ENCODE measurements at regions not wholly inside any gene's neighbourhood (a gene's known extent, or its start where the extent isn't known, plus 50 kb on each side); places are given as distances from the start of the nearest gene placed in this dataset.

- TF ChIP-seq IRF2 (CRISPR knock-in tag; IDR thresholded peaks at IDR 0.05) (peak; percentile 26; the same call in 1 of the 2 replicates), SAFB2 (CRISPR knock-in tag; IDR thresholded peaks at IDR 0.05; ENCODE audit: borderline replicate concordance, low read depth) (peak; percentile 59; the same call in 1 of the 2 replicates), CTCF (CRISPR knock-in tag; IDR thresholded peaks at IDR 0.05) (no peak), ZNF878 (CRISPR knock-in tag; IDR thresholded peaks at IDR 0.05) (no peak), ZNF646 (CRISPR knock-in tag; IDR thresholded peaks at IDR 0.05) (no peak), ZNF720 (CRISPR knock-in tag; IDR thresholded peaks at IDR 0.05) (no peak), ZNF333 (CRISPR knock-in tag; IDR thresholded peaks at IDR 0.05; ENCODE audit: borderline replicate concordance) (no peak), ZNF331 (CRISPR knock-in tag; IDR thresholded peaks at IDR 0.05) (peak; percentile 27), ZNF468 (CRISPR knock-in tag; IDR thresholded peaks at IDR 0.05) (no peak), ZFP36L1 (CRISPR knock-in tag; IDR thresholded peaks at IDR 0.05) (no peak), ZBTB8A (CRISPR knock-in tag; IDR thresholded peaks at IDR 0.05; ENCODE audit: borderline replicate concordance, low read depth) (no peak), MED13 (CRISPR knock-in tag; IDR thresholded peaks at IDR 0.05) (0 out of 2 replicates have a peak, but pooled peaks have one; percentile 59), ZNF598 (CRISPR knock-in tag; IDR thresholded peaks at IDR 0.05; ENCODE audit: borderline replicate concordance) (0 out of 2 replicates have a peak, but pooled peaks have one; percentile 42), EP300 (IDR thresholded peaks at IDR 0.05; ENCODE audit: low read depth in 2 of 2, low read length in 2 of 2) (peak in 1 of 2 experiments; percentile 58; a peak in 2 of 4 replicates), EP300 (CRISPR knock-in tag; IDR thresholded peaks at IDR 0.05; ENCODE audit: borderline replicate concordance) (no peak), ZNF180 (CRISPR knock-in tag; IDR thresholded peaks at IDR 0.05; ENCODE audit: borderline replicate concordance, low read depth) (no peak), FOXJ3 (CRISPR knock-in tag; IDR thresholded peaks at IDR 0.05; ENCODE audit: borderline replicate concordance) (peak; percentile 48; the same call in 1 of the 2 replicates), ZNF556 (CRISPR knock-in tag; IDR thresholded peaks at IDR 0.05; ENCODE audit: borderline replicate concordance) (0 out of 2 replicates have a peak, but pooled peaks have one; percentile 7), ESRRA (CRISPR knock-in tag; IDR thresholded peaks at IDR 0.05; ENCODE audit: low read depth) (no peak), ATF7 (IDR thresholded peaks at IDR 0.05) (no peak), ATF7 (CRISPR knock-in tag; IDR thresholded peaks at IDR 0.05) (peak; percentile 16; the same call in 1 of the 2 replicates), KAT8 (CRISPR knock-in tag; IDR thresholded peaks at IDR 0.05) (peak; percentile 19; the same call in 1 of the 2 replicates), NAIF1 (CRISPR knock-in tag; IDR thresholded peaks at IDR 0.05; ENCODE audit: borderline replicate concordance) (no peak)
These were observed 84.7 kb upstream of the ADGRF1 start (continued) for GRCh38 chr6:47126647-47127391.
